ENCODE measurements at regions not wholly inside any gene's neighbourhood (a gene's known extent, or its start where the extent isn't known, plus 50 kb on each side); places are given as distances from the start of the nearest gene placed in this dataset.

GRCh38 chr5:74173241-74173640 is 467.3 kb downstream of the ENC1 start:
- TF ChIP-seq CTCF (IDR thresholded peaks at IDR 0.05; ENCODE audit: extremely low read depth, missing control alignments) = no peak
- DNase-seq (ENCODE audit: low spot score) = no peak

- no peak for DNase-seq (ENCODE audit: low spot score)
Measured at GRCh38 chr5:74169701-74170100, 470.8 kb downstream of the ENC1 start.

GRCh38 chr5:74167930-74168315 is 472.6 kb downstream of the ENC1 start:
- TF ChIP-seq CTCF (IDR thresholded peaks at IDR 0.05; ENCODE audit: extremely low read depth, missing control alignments) = no peak

More at GRCh38 chr5:74169701-74170100, 470.8 kb downstream of the ENC1 start:
- TF ChIP-seq CTCF (IDR thresholded peaks at IDR 0.05; ENCODE audit: extremely low read depth, missing control alignments) = no peak

GRCh38 chr5:74167206-74167929 is 473.2 kb downstream of the ENC1 start:
- no peak for TF ChIP-seq CTCF (IDR thresholded peaks at IDR 0.05; ENCODE audit: extremely low read depth, missing control alignments)
- no peak for DNase-seq (ENCODE audit: low spot score)

More at GRCh38 chr5:74167930-74168315, 472.6 kb downstream of the ENC1 start:
- no peak for DNase-seq (ENCODE audit: low spot score)

GRCh38 chr5:74166064-74166463 is 474.5 kb downstream of the ENC1 start:
- DNase-seq (ENCODE audit: low spot score) = no peak
- TF ChIP-seq CTCF (IDR thresholded peaks at IDR 0.05; ENCODE audit: extremely low read depth, missing control alignments) = no peak

GRCh38 chr5:74164725-74165235 is 475.7 kb downstream of the ENC1 start:
- DNase-seq (ENCODE audit: low spot score) = no peak
- no peak for TF ChIP-seq CTCF (IDR thresholded peaks at IDR 0.05; ENCODE audit: extremely low read depth, missing control alignments)

- DNase-seq (ENCODE audit: low spot score) = no peak
- TF ChIP-seq CTCF (IDR thresholded peaks at IDR 0.05; ENCODE audit: extremely low read depth, missing control alignments) = no peak
Measured at GRCh38 chr5:74162524-74162923, 478.0 kb downstream of the ENC1 start.

All from GM20000 (cell line).